ENCODE measurements at regions not wholly inside any gene's neighbourhood (a gene's known extent, or its start where the extent isn't known, plus 50 kb on each side); places are given as distances from the start of the nearest gene placed in this dataset.

DNA sequence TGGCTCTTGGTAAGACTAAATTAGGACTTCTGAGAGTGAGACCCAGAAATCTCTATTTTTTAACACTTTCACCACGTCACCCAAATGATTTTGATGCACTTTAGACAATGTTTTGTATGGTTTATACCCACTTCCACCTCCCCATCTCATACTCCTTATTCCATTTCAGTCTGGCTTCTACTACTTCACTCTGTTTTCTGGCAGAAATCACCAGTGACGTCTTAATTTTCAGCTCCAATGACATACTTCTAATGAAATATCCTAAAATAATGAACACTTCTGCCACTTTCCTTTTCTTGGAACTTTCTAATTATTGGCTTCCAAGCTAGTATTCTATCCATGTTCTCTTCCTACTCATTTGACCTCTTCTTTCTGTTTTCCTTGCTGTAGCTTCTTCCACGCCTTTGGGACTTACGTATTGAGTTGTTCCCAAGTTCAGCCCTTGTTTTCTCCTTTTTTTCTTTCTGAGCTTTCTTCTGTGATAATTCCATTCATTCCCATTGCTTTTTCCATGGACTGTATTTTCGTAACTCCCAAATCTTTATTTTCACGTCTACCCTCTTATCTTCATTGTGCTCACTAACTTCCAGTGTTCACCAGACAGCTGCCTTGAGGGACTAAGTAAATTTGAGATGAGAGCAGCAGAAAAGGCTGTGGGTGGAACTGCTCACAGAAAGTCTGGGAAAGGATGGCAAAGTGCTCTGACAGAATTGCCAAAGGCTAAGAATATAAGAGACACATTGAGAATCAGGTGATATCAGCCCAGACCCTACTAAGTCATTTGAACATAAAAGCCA, 115.8 kb downstream of the CAPZA3 start:
- H3K4me3 ChIP-seq (ENCODE audit: low read depth, low read length), result no peak overlapping the region
- no peak for TF ChIP-seq CTCF (IDR thresholded peaks at IDR 0.05; ENCODE audit: low read depth, low read length)
- in situ Hi-C loops (cut with HindIII; ENCODE audit: low sequenced_read_pairs), result no loop called here
- DNase-seq (ENCODE audit: low read depth, low spot score), result no peak

DNA sequence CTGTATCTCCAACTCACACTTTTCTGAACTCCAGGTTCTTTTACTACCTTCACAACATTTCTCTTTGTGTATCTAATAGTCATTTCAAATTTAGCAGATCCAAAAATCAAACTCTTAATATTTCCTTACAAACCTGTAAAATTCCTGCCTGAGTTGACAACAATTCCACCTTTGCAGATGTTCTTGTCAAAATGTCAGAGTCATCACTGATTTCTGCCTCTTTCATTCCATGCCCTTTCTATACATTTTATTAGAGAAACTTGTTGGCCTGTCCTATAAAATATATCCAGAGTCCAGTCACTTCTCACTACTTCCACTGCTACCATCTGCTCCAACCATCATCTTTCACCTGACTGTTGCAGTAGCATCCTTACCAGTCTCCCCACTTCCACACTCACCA, 119.7 kb downstream of the CAPZA3 start:
- no peak for DNase-seq (ENCODE audit: low read depth, low spot score)
- no peak overlapping the region for H3K4me3 ChIP-seq (ENCODE audit: low read depth, low read length)
- in situ Hi-C loops (cut with HindIII; ENCODE audit: low sequenced_read_pairs), result no loop called here
- TF ChIP-seq CTCF (IDR thresholded peaks at IDR 0.05; ENCODE audit: low read depth, low read length), result no peak

GRCh38 chr12:18859400-18859799, 121.5 kb downstream of the CAPZA3 start:
- no peak for DNase-seq (ENCODE audit: low read depth, low spot score)
- TF ChIP-seq CTCF (IDR thresholded peaks at IDR 0.05; ENCODE audit: low read depth, low read length), result no peak
- H3K4me3 ChIP-seq (ENCODE audit: low read depth, low read length), result no peak overlapping the region
- in situ Hi-C loops (cut with HindIII; ENCODE audit: low sequenced_read_pairs), result no loop called here

GRCh38 chr12:18861287-18861858, 123.5 kb downstream of the CAPZA3 start:
- TF ChIP-seq CTCF (IDR thresholded peaks at IDR 0.05; ENCODE audit: low read depth, low read length), result peak; percentile 40
- no peak overlapping the region for H3K4me3 ChIP-seq (ENCODE audit: low read depth, low read length)
- peak; percentile 55 for DNase-seq (ENCODE audit: low read depth, low spot score)
- in situ Hi-C loops (cut with HindIII; ENCODE audit: low sequenced_read_pairs), result no loop called here

DNA sequence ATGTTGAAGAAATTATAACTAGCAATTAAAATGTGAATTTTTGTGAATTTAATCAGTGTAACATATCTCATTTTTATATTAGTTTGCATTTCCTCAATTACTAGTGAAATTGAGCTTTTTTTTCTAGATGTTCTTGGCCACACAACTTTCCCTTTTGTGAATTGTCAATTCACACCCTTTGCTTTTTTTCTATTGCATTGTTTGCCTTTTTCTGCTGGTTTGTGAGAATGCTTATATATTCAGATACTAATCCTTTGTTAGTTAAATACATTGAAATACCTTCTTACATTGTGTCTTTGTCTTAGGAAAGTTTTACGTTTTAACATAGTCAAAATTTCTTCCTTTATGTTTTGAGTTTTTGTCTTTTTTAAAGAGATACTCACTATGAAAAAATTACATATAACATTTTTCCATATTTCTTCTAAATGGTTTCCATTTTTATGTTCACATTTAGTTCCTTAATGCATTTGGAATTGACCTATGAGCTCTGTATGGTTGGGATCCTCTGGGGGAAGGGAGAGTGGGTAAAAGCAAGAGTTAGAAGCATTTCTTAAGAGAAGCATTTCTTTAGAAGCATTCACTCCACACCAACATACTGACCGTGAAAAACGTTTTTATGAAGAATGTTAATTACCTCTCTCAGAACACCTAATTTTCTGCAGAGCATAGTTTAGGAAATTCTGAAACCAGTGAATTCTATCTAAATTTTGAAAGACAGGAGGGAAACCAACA, 126.0 kb downstream of the CAPZA3 start:
- in situ Hi-C loops (cut with HindIII; ENCODE audit: low sequenced_read_pairs), result no loop called here
- no peak for DNase-seq (ENCODE audit: low read depth, low spot score)
- TF ChIP-seq CTCF (IDR thresholded peaks at IDR 0.05; ENCODE audit: low read depth, low read length), result no peak
- H3K4me3 ChIP-seq (ENCODE audit: low read depth, low read length), result no peak overlapping the region

GRCh38 chr12:18864900-18865561, 127.1 kb downstream of the CAPZA3 start:
- TF ChIP-seq CTCF (IDR thresholded peaks at IDR 0.05; ENCODE audit: low read depth, low read length), result no peak
- in situ Hi-C loops (cut with HindIII; ENCODE audit: low sequenced_read_pairs), result no loop called here
- H3K4me3 ChIP-seq (ENCODE audit: low read depth, low read length), result no peak overlapping the region
- peak; percentile 67 for DNase-seq (ENCODE audit: low read depth, low spot score)

Measured in astrocyte of the spinal cord (primary cell).